Keratinocyte (primary cell): ENCODE measurements at regions not wholly inside any gene's neighbourhood (a gene's known extent, or its start where the extent isn't known, plus 50 kb on each side); places are given as distances from the start of the nearest gene placed in this dataset.

Experiments
- CTCF ChIP-seq, 3 experiments: IDR thresholded peaks in 1 of 3; conservative IDR thresholded peaks in 1 of 3; optimal IDR thresholded peaks in 1 of 3; 2 replicates in 2 of 3; 3 replicates in 1 of 3; pipeline versions ENCODE3 to v1.5.1; 2011; ENCODE audit warnings: low read length in 3 of 3, mild to moderate bottlenecking in 3 of 3, moderate library complexity in 2 of 3, control low read depth in 1 of 3, inconsistent platforms in 1 of 3; ENCODE audit not compliant: insufficient read depth in 2 of 3; ENCODE audit errors: extremely low read depth in 1 of 3
- EZH2 ChIP-seq: IDR thresholded peaks from one replicate; pipeline ENCODE4 v1.6.1; 2012; ENCODE audit warnings: inconsistent platforms, mild to moderate bottlenecking, low read length, moderate library complexity

GRCh38 chr22:47927648-47928210 lies 1165.3 kb downstream of the TBC1D22A start:
- TF ChIP-seq CTCF (optimal IDR thresholded peaks at IDR 0.05 in 1 of 3, IDR thresholded peaks at IDR 0.05 in 1 of 3, conservative IDR thresholded peaks at IDR 0.05 in 1 of 3; ENCODE audit: extremely low read depth in 1 of 3, insufficient read depth in 2 of 3, low read length in 3 of 3), result no peak
- TF ChIP-seq EZH2, result no peak
